Fibroblast of pulmonary artery (primary cell): ENCODE measurements at regions not wholly inside any gene's neighbourhood (a gene's known extent, or its start where the extent isn't known, plus 50 kb on each side); places are given as distances from the start of the nearest gene placed in this dataset.

Source experiments
- DNase-seq: peaks from one replicate; pipeline ENCODE4 v3.0.0-alpha.2; 2010; ENCODE audit warnings: low read depth
- H3K4me3 ChIP-seq: replicated peaks from 2 replicates; pipeline ENCODE4 v1.5.1; 2011; ENCODE audit warnings: low read depth, mild to moderate bottlenecking, control low read depth, low read length, moderate library complexity
- TF ChIP-seq, protein P1 (sequence below): IDR thresholded peaks from 2 replicates; pipeline ENCODE4 v1.5.1; 2011; ENCODE audit warnings: mild to moderate bottlenecking, control low read depth, low read length, inconsistent platforms; ENCODE audit errors: missing control alignments

DNA sequence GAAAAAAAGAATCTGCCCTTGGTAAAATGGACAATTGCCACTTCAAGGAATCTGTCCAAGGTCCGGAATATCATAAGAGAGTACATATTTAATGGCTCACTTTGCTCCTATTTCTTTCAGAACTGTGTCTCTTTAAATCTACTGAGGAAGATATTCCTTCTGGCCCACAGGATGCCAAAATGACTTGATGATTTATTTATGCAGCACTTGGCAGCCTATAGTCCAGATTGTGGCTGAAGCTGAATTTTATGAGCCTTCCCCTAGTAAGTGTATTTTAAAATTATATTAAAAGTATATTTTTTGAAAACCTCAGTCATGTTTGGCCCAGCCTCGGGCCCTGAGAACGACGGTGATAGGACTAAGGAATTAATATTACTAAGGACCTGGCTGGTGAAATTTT is 465.1 kb upstream of the HNRNPA3 start:
- no peak for DNase-seq

DNA sequence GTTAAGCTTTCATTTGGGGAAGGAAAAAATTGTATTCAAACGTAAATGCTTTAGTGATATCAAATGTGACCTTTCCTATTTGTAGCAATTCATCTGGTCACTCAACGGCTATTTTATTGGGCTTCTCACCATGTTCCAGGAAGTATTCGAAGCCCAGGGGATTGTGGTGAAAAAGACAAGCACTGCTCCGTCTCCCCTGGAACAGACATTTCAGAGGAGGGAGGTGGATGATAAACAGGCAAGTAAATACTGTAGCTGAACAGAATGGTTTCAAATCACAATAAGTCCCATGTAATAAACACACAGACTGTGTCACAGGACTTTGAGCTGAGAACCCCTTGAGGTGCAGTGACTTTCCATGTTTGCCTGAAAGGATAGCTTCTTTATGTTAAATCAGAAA is 464.7 kb upstream of the HNRNPA3 start:
- TF ChIP-seq, protein P1, sequence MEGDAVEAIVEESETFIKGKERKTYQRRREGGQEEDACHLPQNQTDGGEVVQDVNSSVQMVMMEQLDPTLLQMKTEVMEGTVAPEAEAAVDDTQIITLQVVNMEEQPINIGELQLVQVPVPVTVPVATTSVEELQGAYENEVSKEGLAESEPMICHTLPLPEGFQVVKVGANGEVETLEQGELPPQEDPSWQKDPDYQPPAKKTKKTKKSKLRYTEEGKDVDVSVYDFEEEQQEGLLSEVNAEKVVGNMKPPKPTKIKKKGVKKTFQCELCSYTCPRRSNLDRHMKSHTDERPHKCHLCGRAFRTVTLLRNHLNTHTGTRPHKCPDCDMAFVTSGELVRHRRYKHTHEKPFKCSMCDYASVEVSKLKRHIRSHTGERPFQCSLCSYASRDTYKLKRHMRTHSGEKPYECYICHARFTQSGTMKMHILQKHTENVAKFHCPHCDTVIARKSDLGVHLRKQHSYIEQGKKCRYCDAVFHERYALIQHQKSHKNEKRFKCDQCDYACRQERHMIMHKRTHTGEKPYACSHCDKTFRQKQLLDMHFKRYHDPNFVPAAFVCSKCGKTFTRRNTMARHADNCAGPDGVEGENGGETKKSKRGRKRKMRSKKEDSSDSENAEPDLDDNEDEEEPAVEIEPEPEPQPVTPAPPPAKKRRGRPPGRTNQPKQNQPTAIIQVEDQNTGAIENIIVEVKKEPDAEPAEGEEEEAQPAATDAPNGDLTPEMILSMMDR, result no peak
- no peak for DNase-seq
- no peak overlapping the region for H3K4me3 ChIP-seq

More for the DNA sequence above, 465.1 kb upstream of the HNRNPA3 start:
- H3K4me3 ChIP-seq, result no peak overlapping the region
- TF ChIP-seq, protein P1, result no peak

DNA sequence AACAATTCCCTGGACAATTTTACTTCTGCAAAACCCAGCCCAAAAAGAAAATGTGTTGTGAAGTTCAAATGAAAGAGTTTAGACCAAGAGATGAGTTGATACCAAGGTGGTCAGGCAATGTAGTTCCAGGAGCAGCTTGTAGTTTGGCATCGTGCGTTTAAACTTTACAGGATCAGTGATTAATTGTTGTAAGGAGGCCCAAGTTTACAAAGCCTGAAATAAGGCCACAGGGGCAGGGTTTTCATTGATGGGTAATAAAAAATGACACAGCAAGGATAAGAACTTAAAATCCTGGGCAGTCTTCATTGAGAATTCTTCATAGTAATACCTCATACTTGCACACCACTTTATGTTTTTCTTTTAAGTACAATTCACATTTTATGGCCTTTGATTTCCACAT is 463.9 kb upstream of the HNRNPA3 start:
- H3K4me3 ChIP-seq, result no peak overlapping the region
- TF ChIP-seq, protein P1, result no peak
- DNase-seq, result no peak

DNA sequence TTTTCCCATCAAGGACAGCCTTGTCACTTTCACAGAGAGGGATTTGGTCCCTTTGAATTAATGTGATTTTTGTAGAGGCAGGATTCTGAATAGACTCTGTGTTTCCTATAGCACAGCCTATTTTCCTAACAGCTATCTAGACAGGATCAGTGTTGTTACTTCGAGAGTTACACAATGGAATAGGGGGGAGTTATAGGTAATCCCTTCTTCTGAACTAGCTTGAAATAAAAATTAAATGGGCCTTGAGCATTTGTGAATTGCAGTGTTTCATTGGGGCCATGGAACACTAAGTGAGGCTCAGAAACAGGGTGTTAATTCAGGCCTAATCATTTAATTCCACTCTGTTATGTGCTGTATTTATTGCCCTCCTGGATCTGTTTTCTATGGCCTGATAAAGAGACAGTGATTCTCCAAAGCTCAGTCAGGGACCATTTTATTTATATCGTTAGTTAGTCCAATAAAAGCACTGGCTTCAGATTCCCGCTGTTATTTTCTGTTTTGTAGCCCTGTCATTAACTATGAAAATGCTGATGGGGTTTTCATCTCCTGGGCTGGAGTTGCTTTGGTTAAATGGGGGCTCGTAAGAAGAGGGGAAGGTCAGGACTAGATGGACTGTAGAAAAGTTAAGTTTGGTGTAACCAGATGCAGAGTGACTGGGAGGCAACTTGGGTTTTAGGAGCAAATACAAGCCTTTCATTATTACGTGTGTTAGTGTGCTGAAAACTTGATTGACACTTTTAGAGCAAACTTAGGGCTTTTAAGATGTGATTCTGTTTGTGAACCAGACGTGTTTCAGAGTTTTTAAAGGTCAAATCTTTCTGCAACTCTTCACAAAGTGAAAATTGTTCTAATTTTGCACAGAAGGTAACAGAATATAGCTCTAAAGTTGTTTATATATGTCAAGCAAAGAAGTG is 461.0 kb upstream of the HNRNPA3 start:
- no peak for DNase-seq
- TF ChIP-seq, protein P1, result no peak
- no peak overlapping the region for H3K4me3 ChIP-seq

DNA sequence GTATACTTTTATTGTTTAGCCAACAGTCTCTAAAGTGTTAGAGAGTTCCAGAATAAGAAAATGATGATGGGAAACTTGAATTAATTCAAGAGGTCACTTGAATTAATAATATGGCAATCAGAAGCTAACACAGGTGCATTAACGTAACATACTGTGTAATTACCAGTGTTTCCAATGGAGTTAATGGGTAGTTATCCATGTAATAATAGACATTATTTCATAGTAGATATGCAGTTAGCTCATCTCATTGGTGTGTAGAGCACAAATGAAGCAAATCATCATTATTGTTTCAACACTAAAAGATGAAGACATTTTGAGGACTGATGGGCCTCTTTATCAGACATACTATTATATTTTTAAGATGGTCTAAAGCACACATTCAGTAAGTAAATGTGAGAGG is 460.3 kb upstream of the HNRNPA3 start:
- no peak for DNase-seq
- no peak overlapping the region for H3K4me3 ChIP-seq
- TF ChIP-seq, protein P1, result no peak

DNA sequence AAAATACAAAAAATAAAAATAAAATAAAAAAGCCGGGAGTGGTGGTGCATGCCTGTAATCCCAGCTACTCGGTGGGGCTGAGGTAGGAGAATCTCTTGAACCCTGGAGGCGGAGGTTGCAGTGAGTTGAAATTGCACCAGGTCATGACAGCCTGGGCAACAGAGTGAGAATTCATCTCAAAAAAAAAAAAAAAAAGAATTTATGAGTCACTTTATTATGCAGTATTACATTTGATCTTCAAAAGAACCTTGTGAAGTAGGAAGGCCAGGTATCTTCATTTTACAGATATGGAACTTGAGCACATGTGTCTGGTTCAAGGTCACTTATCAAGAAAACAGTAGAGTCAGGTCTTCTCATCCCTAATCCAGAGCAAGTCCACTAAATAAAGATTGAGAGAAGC is 459.4 kb upstream of the HNRNPA3 start:
- no peak for DNase-seq
- TF ChIP-seq, protein P1, result no peak
- no peak overlapping the region for H3K4me3 ChIP-seq
